H1 (cell line): ENCODE measurements at regions not wholly inside any gene's neighbourhood (a gene's known extent, or its start where the extent isn't known, plus 50 kb on each side); places are given as distances from the start of the nearest gene placed in this dataset.

ENCODE experiments used
- CTCF ChIA-PET: fragments of 300-600 bp; sonication (Branson Sonifier 250); formaldehyde crosslinking; loops from one replicate; lab custom pipeline; 2021; ENCODE audit not compliant: partially characterized antibody; lab: Charles Lee
- POLR2A ChIA-PET: fragments of 300-600 bp; sonication (Branson Sonifier 250); formaldehyde crosslinking; loops from one replicate; lab custom pipeline; 2021; ENCODE audit warnings: inconsistent platforms; ENCODE audit not compliant: partially characterized antibody; lab: Charles Lee
- DNase-seq, 2 experiments: peaks; one replicate each; pipeline versions ENCODE4 v3.0.0 to v3.0.0-alpha.2; 2010 to 2022; ENCODE audit warnings: low spot score in 2 of 2, low read depth in 1 of 2, mixed read lengths in 1 of 2
- FAIRE-seq: peaks from 2 replicates; lab custom pipeline; 2011; peaks lifted over from hg19 to GRCh38; lab: Jason Lieb, UNC
- H2AFZ ChIP-seq: 2 replicates; pipeline ENCODE4 v1.8.1; 2012; ENCODE audit warnings: low read length, inconsistent platforms
- H2AK5ac ChIP-seq: 2 replicates; pipeline ENCODE4 v1.6.1; 2013; ENCODE audit warnings: low read depth, low read length
- H2BK120ac ChIP-seq: replicated peaks from 2 replicates; pipeline ENCODE3; 2013; ENCODE audit warnings: low read depth, low read length, inconsistent platforms
- H2BK12ac ChIP-seq: 2 replicates; pipeline ENCODE4 v1.6.1; 2013; ENCODE audit warnings: low read depth, low read length
- H2BK15ac ChIP-seq: 2 replicates; pipeline ENCODE4 v1.6.1; 2013; ENCODE audit warnings: low read length
- H2BK20ac ChIP-seq: 2 replicates; pipeline ENCODE4 v1.6.1; 2013; ENCODE audit warnings: low read length
- H2BK5ac ChIP-seq: 2 replicates; pipeline ENCODE4 v1.6.1; 2013; ENCODE audit warnings: low read depth, low read length
- H3K14ac ChIP-seq: 2 replicates; pipeline ENCODE4 v1.6.1; 2013; ENCODE audit warnings: inconsistent platforms; ENCODE audit not compliant: insufficient read length
- H3K18ac ChIP-seq: 2 replicates; pipeline ENCODE4 v1.6.1; 2013; ENCODE audit warnings: low read length; ENCODE audit errors: extremely low read depth
- H3K23ac ChIP-seq: 2 replicates; pipeline ENCODE4 v1.6.1; 2013; ENCODE audit warnings: inconsistent platforms; ENCODE audit not compliant: insufficient read length
- H3K23me2 ChIP-seq: 2 replicates; pipeline ENCODE4 v1.6.1; 2013; ENCODE audit warnings: low read depth, low read length
- H3K27ac ChIP-seq: 2 replicates; pipeline ENCODE4 v1.6.1; 2011; ENCODE audit warnings: low read depth, low read length, inconsistent platforms
- H3K27me3 ChIP-seq, 4 experiments: replicated peaks in 1 of 4; 1 replicate in 1 of 4; 2 replicates in 3 of 4; pipeline versions ENCODE4 v1.6.1 to v1.8.1; 2011 to 2013; ENCODE audit warnings: low read length in 3 of 4, mild to moderate bottlenecking in 3 of 4, inconsistent platforms in 2 of 4, mixed read lengths in 2 of 4, moderate library complexity in 1 of 4; ENCODE audit not compliant: control insufficient read depth in 3 of 4, insufficient read depth in 3 of 4; ENCODE audit errors: extremely low read depth in 1 of 4
- H3K36me3 ChIP-seq, 4 experiments: 2 replicates each; pipeline versions ENCODE4 v1.6.1 to v1.8.1; 2011 to 2013; ENCODE audit warnings: mild to moderate bottlenecking in 4 of 4, low read length in 3 of 4, moderate library complexity in 2 of 4, control low read depth in 1 of 4, inconsistent platforms in 1 of 4; ENCODE audit not compliant: insufficient read depth in 4 of 4, control insufficient read depth in 2 of 4
- H3K4ac ChIP-seq: replicated peaks from 2 replicates; pipeline ENCODE3; 2013; ENCODE audit warnings: low read length, low read depth, mixed read lengths, inconsistent platforms; ENCODE audit not compliant: insufficient read length
- H3K4me1 ChIP-seq, 4 experiments: replicated peaks in 1 of 4; 1 replicate in 1 of 4; 2 replicates in 3 of 4; pipeline versions ENCODE4 v1.6.1 to v1.8.1; 2011 to 2013; ENCODE audit warnings: low read length in 3 of 4, inconsistent platforms in 2 of 4, mixed read lengths in 1 of 4; ENCODE audit not compliant: insufficient read depth in 4 of 4, control insufficient read depth in 3 of 4
- H3K4me2 ChIP-seq, 2 experiments: 2 replicates each; pipeline versions ENCODE4 v1.6.1 to v1.8.1; 2011 to 2013; ENCODE audit warnings: low read depth in 2 of 2, low read length in 2 of 2, control low read depth in 1 of 2, inconsistent platforms in 1 of 2, mild to moderate bottlenecking in 1 of 2; ENCODE audit not compliant: insufficient read depth in 1 of 2
- H3K4me3 ChIP-seq, 4 experiments: fragments of 200-600, 300-600 bp in 1 of 4; sonication (generic), shearing (Covaris generic), sonication (Bioruptor Twin) in 1 of 4; 2 replicates each; pipeline versions ENCODE4 v1.5.1 to v1.8.1; 2011 to 2016; ENCODE audit warnings: low read length in 4 of 4, low read depth in 3 of 4, control low read depth in 2 of 4, inconsistent platforms in 2 of 4, mild to moderate bottlenecking in 2 of 4, mixed read lengths in 1 of 4, moderate library complexity in 1 of 4; ENCODE audit not compliant: insufficient read depth in 2 of 4; ENCODE audit errors: extremely low read depth in 1 of 4
- H3K56ac ChIP-seq: replicated peaks from 2 replicates; pipeline ENCODE3; 2013; ENCODE audit warnings: low read depth, mild to moderate bottlenecking, mixed read lengths, low read length, inconsistent platforms; ENCODE audit not compliant: insufficient read length
- H3K79me1 ChIP-seq: 2 replicates; pipeline ENCODE4 v1.6.1; 2013; ENCODE audit warnings: low read depth, low read length, control low read depth
- H3K79me2 ChIP-seq, 2 experiments: 2 replicates each; pipeline versions ENCODE4 v1.6.1 to v1.8.1; 2012 to 2013; ENCODE audit warnings: low read length in 2 of 2, mild to moderate bottlenecking in 2 of 2, inconsistent platforms in 1 of 2; ENCODE audit not compliant: insufficient read depth in 2 of 2, control insufficient read depth in 1 of 2
- H3K9ac ChIP-seq, 4 experiments: replicated peaks in 1 of 4; 1 replicate in 1 of 4; 2 replicates in 3 of 4; pipeline versions ENCODE4 v1.6.1 to v1.8.1; 2011 to 2013; ENCODE audit warnings: low read depth in 3 of 4, low read length in 3 of 4, control low read depth in 2 of 4, mild to moderate bottlenecking in 2 of 4, moderate library complexity in 2 of 4, inconsistent platforms in 1 of 4; ENCODE audit errors: extremely low read depth in 1 of 4
- H3K9me3 ChIP-seq, 2 experiments: 2 replicates each; pipeline versions ENCODE4 v1.6.1 to v1.8.1; 2012 to 2013; ENCODE audit warnings: mild to moderate bottlenecking in 2 of 2, moderate library complexity in 2 of 2, control low read depth in 1 of 2, inconsistent platforms in 1 of 2, low read depth in 1 of 2, low read length in 1 of 2, mixed read lengths in 1 of 2; ENCODE audit not compliant: insufficient read depth in 2 of 2
- H4K20me1 ChIP-seq, 2 experiments: replicated peaks in 1 of 2; 2 replicates each; pipeline versions ENCODE3 to v1.8.1; 2011 to 2013; ENCODE audit warnings: inconsistent platforms in 2 of 2, low read length in 2 of 2, mild to moderate bottlenecking in 1 of 2; ENCODE audit not compliant: insufficient read depth in 2 of 2, control insufficient read depth in 1 of 2
- H4K5ac ChIP-seq: 2 replicates; pipeline ENCODE4 v1.6.1; 2013; ENCODE audit warnings: low read length, low read depth, mixed read lengths, inconsistent platforms; ENCODE audit not compliant: insufficient read length
- H4K8ac ChIP-seq: 2 replicates; pipeline ENCODE4 v1.8.0; 2013; ENCODE audit warnings: mild to moderate bottlenecking, moderate library complexity, low read length, inconsistent platforms; ENCODE audit not compliant: insufficient read depth; ENCODE audit errors: extremely low read depth
- H4K91ac ChIP-seq: replicated peaks from 2 replicates; pipeline ENCODE3; 2013; ENCODE audit warnings: low read length, mixed read lengths, inconsistent platforms; ENCODE audit not compliant: insufficient read length
- BCL11A ChIP-seq, 2 experiments: IDR thresholded peaks; one replicate each; pipeline ENCODE4 v1.6.1; 2011; ENCODE audit warnings: low read depth in 2 of 2, low read length in 2 of 2, mild to moderate bottlenecking in 2 of 2
- CBX8 ChIP-seq: fragments of 300-800, 300-1000 bp; sonication (generic); IDR thresholded peaks from 2 replicates; pipeline ENCODE4 v1.7.1; 2016; ENCODE audit warnings: low read depth, low read length, borderline replicate concordance
- CEBPB ChIP-seq: IDR thresholded peaks from 2 replicates; pipeline ENCODE4 v1.6.1; 2012; ENCODE audit warnings: low read depth, low read length
- CHD1 ChIP-seq: IDR thresholded peaks from 2 replicates; pipeline ENCODE4 v1.6.1; 2012; ENCODE audit warnings: low read depth, low read length, improper control_type of control experiment
- EGR1 ChIP-seq: IDR thresholded peaks from 2 replicates; pipeline ENCODE4 v1.6.1; 2011; ENCODE audit warnings: low read depth, low read length, borderline replicate concordance
- HDAC6 ChIP-seq: IDR thresholded peaks from one replicate; pipeline ENCODE4 v1.7.1; 2012; ENCODE audit warnings: low read depth, mild to moderate bottlenecking, inconsistent platforms, low read length, moderate library complexity
- POLR2A ChIP-seq, 2 experiments: IDR thresholded peaks; 1 replicate in 1 of 2; 2 replicates in 1 of 2; pipeline ENCODE4 v1.6.1; 2011; ENCODE audit warnings: low read depth in 2 of 2, low read length in 2 of 2, mild to moderate bottlenecking in 2 of 2; ENCODE audit errors: control extremely low read depth in 1 of 2
- RAD21 ChIP-seq, 2 experiments: IDR thresholded peaks in 1 of 2; conservative IDR thresholded peaks in 1 of 2; 2 replicates each; pipeline ENCODE4 v1.6.1; 2011; ENCODE audit warnings: low read depth in 2 of 2, low read length in 2 of 2, improper control_type of control experiment in 1 of 2, inconsistent platforms in 1 of 2, mild to moderate bottlenecking in 1 of 2, moderate library complexity in 1 of 2
- SIX5 ChIP-seq: IDR thresholded peaks from 2 replicates; pipeline ENCODE4 v1.6.1; 2011; ENCODE audit warnings: mild to moderate bottlenecking, low read depth, low read length
- TBP ChIP-seq: IDR thresholded peaks from 2 replicates; pipeline ENCODE4 v1.6.1; 2011; ENCODE audit warnings: low read depth, low read length, improper control_type of control experiment
- WGBS, 2 experiments: shearing (Covaris generic) in 1 of 2; methylation state at CpG; one replicate each; pipeline versions ENCODE4 v1.1.6 to v1.1.7; 2013 to 2015; ENCODE audit warnings: low lambda C conversion rate in 2 of 2, mixed read lengths in 2 of 2, inconsistent platforms in 1 of 2, low coverage in 1 of 2, missing lambda C conversion rate in 1 of 2; ENCODE audit not compliant: insufficient replicate concordance in 2 of 2, insufficient coverage in 1 of 2, insufficient read length in 1 of 2; ENCODE audit errors: extremely low coverage in 1 of 2, missing lambda C conversion rate in 1 of 2; 5-methylcytosine and 5-hydroxymethylcytosine counted together
- TF ChIP-seq, protein P1 (sequence below): IDR thresholded peaks from 2 replicates; pipeline ENCODE4 v1.6.1; 2011; ENCODE audit warnings: low read depth, mild to moderate bottlenecking, low read length; ENCODE audit not compliant: insufficient read depth
- TF ChIP-seq, protein P2 (sequence below): IDR thresholded peaks from 2 replicates; pipeline ENCODE4 v1.6.1; 2012; ENCODE audit warnings: inconsistent platforms
- TF ChIP-seq, protein P3 (sequence below): IDR thresholded peaks from 2 replicates; pipeline ENCODE4 v1.6.1; 2012; ENCODE audit warnings: inconsistent platforms

DNA sequence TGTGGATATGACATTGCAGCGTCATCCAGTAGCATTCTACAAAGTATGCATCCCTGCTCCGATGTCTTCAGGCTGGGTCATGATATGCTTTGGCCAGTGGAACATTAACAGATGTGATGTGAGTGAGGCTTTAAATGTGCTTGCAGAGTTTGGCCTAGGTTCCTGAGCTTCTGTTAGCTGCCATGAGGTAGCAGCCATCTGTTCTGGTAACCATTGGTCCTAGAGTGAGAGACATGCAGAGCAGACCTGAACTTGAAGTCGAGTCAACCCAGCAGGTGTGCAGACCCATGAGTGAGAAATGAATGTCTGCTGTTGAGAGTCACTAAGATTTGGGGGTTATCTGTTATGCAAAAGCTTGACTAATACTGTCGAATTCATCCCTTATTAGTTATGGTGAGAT lies 73.8 kb upstream of the NABP1 start:
- no peaks in the 10 kb centered on the region; the same call in 1 of the 2 replicates for H3K23me2 ChIP-seq
- H3K14ac ChIP-seq, result no peak overlapping the region
- no peak overlapping the region for H3K56ac ChIP-seq
- no peaks in the 10 kb centered on the region for H3K79me2 ChIP-seq
- no peak overlapping the region for H2AK5ac ChIP-seq
- H4K8ac ChIP-seq, result no peak overlapping the region
- no peaks in the 10 kb centered on the region for H4K20me1 ChIP-seq
- no peak overlapping the region for H3K9ac ChIP-seq
- H4K5ac ChIP-seq, result no peak overlapping the region
- no peak overlapping the region for H2BK5ac ChIP-seq
- H3K9me3 ChIP-seq, result no peaks in the 10 kb centered on the region
- POLR2A ChIA-PET, result interaction anchor here (0.6 kb wide), 1 partner anchor 91 kb away, joined by 3 read pairs; no protein-coding TSS in a partner anchor
- no peaks in the 10 kb centered on the region for H3K27me3 ChIP-seq
- no peaks in the 10 kb centered on the region for H3K4me1 ChIP-seq
- 88% methylated on average over 4 of the region's 4 CpGs; no CpG with 5 or more reads in 1 of the 2 experiments for WGBS, 2 experiments
- H3K36me3 ChIP-seq, result no peaks in the 10 kb centered on the region
- no peak overlapping the region for H2BK120ac ChIP-seq
- H3K4me3 ChIP-seq, result no peak overlapping the region
- H3K4me2 ChIP-seq, result no peak overlapping the region
- no peak overlapping the region for H2BK20ac ChIP-seq
- no peaks in the 10 kb centered on the region for H3K79me1 ChIP-seq
- FAIRE-seq (no peak), DNase-seq (no peak)
- CTCF ChIA-PET, result no interaction called here
- H3K27ac ChIP-seq, result no peak overlapping the region
- H4K91ac ChIP-seq, result no peak overlapping the region
- no peak overlapping the region for H2BK12ac ChIP-seq
- no peak overlapping the region for H2AFZ ChIP-seq
- no peak overlapping the region for H2BK15ac ChIP-seq
- H3K18ac ChIP-seq, result no peak overlapping the region
- no peak overlapping the region for H3K4ac ChIP-seq
- no peak overlapping the region for H3K23ac ChIP-seq
- TF ChIP-seq, protein P1, sequence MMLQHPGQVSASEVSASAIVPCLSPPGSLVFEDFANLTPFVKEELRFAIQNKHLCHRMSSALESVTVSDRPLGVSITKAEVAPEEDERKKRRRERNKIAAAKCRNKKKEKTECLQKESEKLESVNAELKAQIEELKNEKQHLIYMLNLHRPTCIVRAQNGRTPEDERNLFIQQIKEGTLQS, result no peak
- no peak for TF ChIP-seq POLR2A (IDR thresholded peaks at IDR 0.05; ENCODE audit: control extremely low read depth in 1 of 2, low read depth in 2 of 2, low read length in 2 of 2)
- no peak for TF ChIP-seq RAD21 (IDR thresholded peaks at IDR 0.05 in 1 of 2, conservative IDR thresholded peaks at IDR 0.05 in 1 of 2; ENCODE audit: low read depth in 2 of 2, low read length in 2 of 2)
- TF ChIP-seq HDAC6, result no peak
- TF ChIP-seq EGR1, result no peak
- TF ChIP-seq, protein P2, sequence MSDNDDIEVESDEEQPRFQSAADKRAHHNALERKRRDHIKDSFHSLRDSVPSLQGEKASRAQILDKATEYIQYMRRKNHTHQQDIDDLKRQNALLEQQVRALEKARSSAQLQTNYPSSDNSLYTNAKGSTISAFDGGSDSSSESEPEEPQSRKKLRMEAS, result no peak
- TF ChIP-seq CBX8, result no peak
- no peak for TF ChIP-seq BCL11A (IDR thresholded peaks at IDR 0.05; ENCODE audit: low read depth in 2 of 2, low read length in 2 of 2)
- no peak for TF ChIP-seq SIX5
- TF ChIP-seq, protein P3, sequence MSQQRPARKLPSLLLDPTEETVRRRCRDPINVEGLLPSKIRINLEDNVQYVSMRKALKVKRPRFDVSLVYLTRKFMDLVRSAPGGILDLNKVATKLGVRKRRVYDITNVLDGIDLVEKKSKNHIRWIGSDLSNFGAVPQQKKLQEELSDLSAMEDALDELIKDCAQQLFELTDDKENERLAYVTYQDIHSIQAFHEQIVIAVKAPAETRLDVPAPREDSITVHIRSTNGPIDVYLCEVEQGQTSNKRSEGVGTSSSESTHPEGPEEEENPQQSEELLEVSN, result no peak
- no peak for TF ChIP-seq CEBPB
- no peak for TF ChIP-seq TBP
- TF ChIP-seq CHD1, result no peak
